ENCODE measurements at regions not wholly inside any gene's neighbourhood (a gene's known extent, or its start where the extent isn't known, plus 50 kb on each side); places are given as distances from the start of the nearest gene placed in this dataset.

DNA sequence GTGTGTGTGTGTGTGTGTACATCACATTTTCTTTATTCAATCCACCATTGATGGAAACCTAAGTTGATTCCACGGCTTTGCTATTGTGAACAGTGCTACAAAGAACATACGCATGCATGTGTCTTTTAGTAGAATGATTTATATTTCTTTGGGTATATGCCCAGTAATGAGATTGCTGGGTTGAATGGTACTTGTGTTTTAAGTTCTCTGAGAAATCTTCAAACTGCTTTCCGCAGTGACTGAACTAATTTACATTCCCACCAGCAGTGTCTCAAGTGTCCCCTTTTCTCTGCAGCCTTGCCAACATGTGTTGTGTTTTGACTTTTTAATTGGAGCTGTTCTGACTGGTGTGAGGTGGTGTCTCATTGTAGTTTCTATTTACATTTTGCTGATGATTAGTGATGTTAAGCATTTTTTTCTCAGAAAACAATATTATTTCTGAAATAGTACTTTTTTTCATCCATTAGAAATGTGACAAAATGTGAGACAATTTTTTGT is 769.7 kb downstream of the TAF11L14 start:
- Histone ChIP-seq H3K4me2 (ENCODE audit: low read depth, low read length) (no peak overlapping the region), H3K9me3 (ENCODE audit: low read length) (no peaks in the 10 kb centered on the region), H2AFZ (ENCODE audit: low read length) (no peak overlapping the region), H3K27me3 (ENCODE audit: control insufficient read depth in 1 of 2, insufficient read depth in 2 of 2, low read length in 2 of 2) (no peaks in the 10 kb centered on the region), H3K4me3 (replicated peaks in 1 of 3; ENCODE audit: insufficient read depth in 1 of 3, low read depth in 2 of 3, low read length in 3 of 3) (no peak overlapping the region), H4K20me1 (ENCODE audit: insufficient read depth, low read length) (no peaks in the 10 kb centered on the region), H3K4me1 (ENCODE audit: insufficient read depth, low read length) (no peaks in the 10 kb centered on the region), H3K27ac (ENCODE audit: extremely low read length, insufficient read depth, low read length) (no peak overlapping the region), H3K79me2 (ENCODE audit: insufficient read depth, low read length) (no peaks in the 10 kb centered on the region), H3K9ac (ENCODE audit: insufficient read depth, low read depth, low read length) (no peak overlapping the region), H3K36me3 (replicated peaks in 1 of 2; ENCODE audit: control insufficient read depth in 1 of 2, insufficient read depth in 2 of 2, low read length in 2 of 2) (no peaks in the 10 kb centered on the region)
- no TSS peak for BruUV-seq (replicated peaks)
- POLR2A ChIA-PET: no interaction called here
- CTCF ChIA-PET (ENCODE audit: low intra/inter-chr PET ratio, low total read pairs): no interaction called here
- DNase-seq (ENCODE audit: low spot score) (no peak), FAIRE-seq (no peak), ATAC-seq (no peak)
- in situ Hi-C loops (cut with HindIII; ENCODE audit: extremely low pct_ligation_motif_present, low pct_unique_long_range_greater_than_20kb): no loop called here
- TF ChIP-seq ZNF296 (CRISPR knock-in tag; conservative IDR thresholded peaks at IDR 0.05): no peak
- TF ChIP-seq POLR2A (IDR thresholded peaks at IDR 0.05; ENCODE audit: insufficient read depth in 1 of 2, low read depth in 2 of 2, low read length in 2 of 2): no peak
- TF ChIP-seq CAMTA2 (CRISPR knock-in tag; IDR thresholded peaks at IDR 0.05; ENCODE audit: borderline replicate concordance): no peak
- no peak for TF ChIP-seq RXRA (CRISPR knock-in tag; IDR thresholded peaks at IDR 0.05)
- TF ChIP-seq ZNF710 (CRISPR knock-in tag; IDR thresholded peaks at IDR 0.05; ENCODE audit: borderline replicate concordance): no peak
- no peak for TF ChIP-seq ZNF33A (CRISPR knock-in tag; IDR thresholded peaks at IDR 0.05; ENCODE audit: borderline replicate concordance)
- TF ChIP-seq, protein P1, sequence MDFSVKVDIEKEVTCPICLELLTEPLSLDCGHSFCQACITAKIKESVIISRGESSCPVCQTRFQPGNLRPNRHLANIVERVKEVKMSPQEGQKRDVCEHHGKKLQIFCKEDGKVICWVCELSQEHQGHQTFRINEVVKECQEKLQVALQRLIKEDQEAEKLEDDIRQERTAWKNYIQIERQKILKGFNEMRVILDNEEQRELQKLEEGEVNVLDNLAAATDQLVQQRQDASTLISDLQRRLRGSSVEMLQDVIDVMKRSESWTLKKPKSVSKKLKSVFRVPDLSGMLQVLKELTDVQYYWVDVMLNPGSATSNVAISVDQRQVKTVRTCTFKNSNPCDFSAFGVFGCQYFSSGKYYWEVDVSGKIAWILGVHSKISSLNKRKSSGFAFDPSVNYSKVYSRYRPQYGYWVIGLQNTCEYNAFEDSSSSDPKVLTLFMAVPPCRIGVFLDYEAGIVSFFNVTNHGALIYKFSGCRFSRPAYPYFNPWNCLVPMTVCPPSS (IDR thresholded peaks at IDR 0.05): no peak
- TF ChIP-seq ZBTB38 (CRISPR knock-in tag; IDR thresholded peaks at IDR 0.05): no peak
- no peak for TF ChIP-seq TOPORS (CRISPR knock-in tag; IDR thresholded peaks at IDR 0.05)
- no peak for TF ChIP-seq ZNF230 (CRISPR knock-in tag; IDR thresholded peaks at IDR 0.05)
- TF ChIP-seq JARID2 (CRISPR knock-in tag; IDR thresholded peaks at IDR 0.05; ENCODE audit: insufficient replicate concordance): no peak
- no peak for TF ChIP-seq MEIS2 (CRISPR knock-in tag; IDR thresholded peaks at IDR 0.05)
- no peak for TF ChIP-seq ZFP91 (CRISPR knock-in tag; IDR thresholded peaks at IDR 0.05; ENCODE audit: borderline replicate concordance)
- TF ChIP-seq DNMT1 (CRISPR knock-in tag; IDR thresholded peaks at IDR 0.05): no peak
- no peak for TF ChIP-seq ZNF878 (CRISPR knock-in tag; IDR thresholded peaks at IDR 0.05)
- TF ChIP-seq ZNF275 (CRISPR knock-in tag; IDR thresholded peaks at IDR 0.05; ENCODE audit: borderline replicate concordance): no peak
- TF ChIP-seq CBFB (CRISPR knock-in tag; IDR thresholded peaks at IDR 0.05): no peak
- intact Hi-C loops (cut with micrococcal nuclease; ENCODE audit: unreplicated experiment): no loop called here
- WGBS (ENCODE audit: low lambda C conversion rate): 41% methylated on average over 3 of the region's 3 CpGs

Data from HepG2 (cell line).